Left renal cortex interstitium (tissue), 4 donors: ENCODE measurements at regions not wholly inside any gene's neighbourhood (a gene's known extent, or its start where the extent isn't known, plus 50 kb on each side); places are given as distances from the start of the nearest gene placed in this dataset.
A peak's percentile ranks its signal among the peaks of the same experiment; 100 is the strongest.
"Not testable (repeated sequence)": the region's sequence is repeated elsewhere in the genome, so short reads cannot be mapped to it uniquely, and the experiment has no call there.

Source experiments
- DNase-seq, 4 donors: peaks; one replicate each; pipeline ENCODE4 v3.0.0-alpha.2; 2013; ENCODE audit warnings: low read depth in 4 of 4, low spot score in 2 of 4, missing footprints in 1 of 4

DNA sequence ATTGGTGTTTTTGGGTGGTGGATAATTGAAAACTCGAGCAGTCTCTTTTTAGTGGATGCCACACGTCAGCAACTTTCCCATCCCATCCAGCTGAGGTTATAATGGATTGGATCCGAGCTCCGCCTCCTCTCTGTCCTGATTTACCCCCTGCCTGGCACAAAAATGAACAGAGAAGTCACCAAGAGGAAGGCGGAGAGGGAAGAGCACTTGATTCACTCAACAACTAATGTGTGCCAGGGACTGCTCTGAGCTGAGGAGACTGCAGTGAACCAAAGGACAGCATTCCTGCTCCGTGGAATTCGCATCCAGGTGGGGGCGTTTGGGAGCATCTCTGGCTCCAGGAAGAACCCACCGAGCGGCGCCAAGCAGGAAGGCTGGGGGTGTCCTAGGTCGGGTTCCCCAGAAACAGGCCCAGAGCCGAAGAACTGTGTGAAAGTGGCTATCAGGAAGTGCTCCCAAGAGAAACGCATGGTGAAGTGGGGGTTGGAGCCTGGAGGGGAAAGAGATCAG lies 95.8 kb upstream of the NAA20 start:
- no peak for DNase-seq

DNA sequence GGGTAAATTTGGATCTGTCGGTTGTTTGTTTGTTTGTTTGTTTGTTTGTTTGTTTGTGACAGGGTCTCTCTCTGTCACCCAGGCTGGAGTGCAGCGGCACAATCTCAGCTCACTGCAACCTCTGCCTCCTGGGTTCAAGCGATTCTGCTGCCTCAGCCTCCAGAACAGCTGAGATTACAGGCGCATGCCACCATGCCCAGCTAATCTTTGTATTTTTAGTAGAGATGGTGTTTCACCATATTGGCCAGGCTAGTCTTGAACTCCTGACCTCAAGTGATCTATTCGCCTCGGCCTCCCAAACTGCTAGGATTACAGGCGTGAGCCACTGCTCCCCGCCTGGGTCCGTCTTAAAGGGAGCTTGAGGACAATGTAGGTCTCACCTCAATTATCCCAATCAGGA lies 95.3 kb upstream of the NAA20 start:
- DNase-seq = not testable (repeated sequence)

DNA sequence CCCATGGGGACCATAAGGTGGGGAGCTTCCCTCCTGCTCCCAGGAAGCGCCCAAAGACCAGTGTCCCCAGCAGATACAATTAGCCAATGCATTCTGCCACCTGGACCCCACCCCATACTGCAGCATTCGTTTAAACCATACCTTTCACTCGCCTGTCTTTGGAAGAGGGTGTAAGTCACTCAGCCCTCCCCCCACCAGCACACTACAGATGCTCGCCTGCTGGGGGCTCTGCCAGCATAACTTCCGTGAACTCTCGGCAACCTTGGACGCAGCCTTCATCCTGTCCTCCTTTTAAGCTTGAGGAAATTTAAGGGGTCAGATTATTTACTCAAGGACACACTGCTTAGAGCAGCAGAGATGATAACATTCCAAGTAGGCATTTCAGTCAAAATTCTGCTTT lies 94.4 kb upstream of the NAA20 start:
- DNase-seq = no peak

DNA sequence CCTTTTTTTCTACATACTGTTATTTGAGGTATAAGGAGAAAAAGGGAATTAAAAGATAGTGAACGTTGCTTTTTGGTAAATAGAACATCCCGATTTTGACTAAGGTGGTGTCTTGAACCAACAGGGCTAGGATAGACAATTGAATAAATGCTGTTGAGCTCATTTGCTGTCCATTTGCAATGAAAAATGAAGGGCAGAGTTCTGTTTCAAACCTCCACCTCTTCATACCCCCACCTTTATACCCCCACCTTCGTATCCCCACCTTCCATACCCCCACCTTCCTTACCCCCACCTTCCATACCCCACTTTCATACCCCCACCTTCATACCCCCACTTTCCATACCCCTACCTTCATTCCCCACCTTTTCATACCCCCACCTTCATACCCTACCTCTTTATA lies 93.4 kb upstream of the NAA20 start:
- no peak for DNase-seq

DNA sequence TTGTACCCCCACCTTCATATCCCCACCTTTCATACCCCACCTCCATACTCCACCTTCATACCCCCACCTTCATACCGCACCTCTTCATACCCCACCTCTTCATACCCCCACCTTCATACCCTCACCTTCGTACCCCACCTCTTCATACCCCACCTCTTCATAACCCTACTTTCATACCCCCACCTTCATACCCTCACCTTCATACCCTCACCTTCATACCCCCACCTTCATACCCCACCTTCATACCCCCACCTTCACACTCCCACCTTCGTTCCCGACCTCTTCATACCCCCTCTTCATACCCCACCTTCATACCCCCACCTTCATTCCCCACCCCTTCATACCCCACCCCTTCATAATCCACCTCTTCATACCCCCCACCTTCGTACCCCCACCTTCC lies 92.9 kb upstream of the NAA20 start:
- DNase-seq = no peak

DNA sequence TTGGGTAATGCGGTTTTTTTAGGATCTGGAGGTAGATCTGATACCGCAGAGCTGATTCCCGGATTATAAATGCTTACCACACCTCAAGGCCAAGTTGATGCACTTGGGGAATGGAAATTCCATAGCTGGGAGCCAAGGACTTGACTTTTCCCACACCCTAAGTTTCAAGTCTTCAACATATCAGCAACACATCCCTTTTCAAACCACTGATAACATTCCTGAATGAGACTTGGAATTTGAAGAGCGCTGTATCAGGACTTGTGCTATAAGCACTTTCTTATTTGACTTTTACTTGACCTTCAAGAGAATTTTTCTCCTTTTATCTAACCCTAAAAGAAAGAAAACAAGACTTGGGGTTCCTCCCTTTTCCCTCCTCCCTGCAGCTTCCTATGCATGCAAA lies 90.6 kb upstream of the NAA20 start:
- DNase-seq = no peak

DNA sequence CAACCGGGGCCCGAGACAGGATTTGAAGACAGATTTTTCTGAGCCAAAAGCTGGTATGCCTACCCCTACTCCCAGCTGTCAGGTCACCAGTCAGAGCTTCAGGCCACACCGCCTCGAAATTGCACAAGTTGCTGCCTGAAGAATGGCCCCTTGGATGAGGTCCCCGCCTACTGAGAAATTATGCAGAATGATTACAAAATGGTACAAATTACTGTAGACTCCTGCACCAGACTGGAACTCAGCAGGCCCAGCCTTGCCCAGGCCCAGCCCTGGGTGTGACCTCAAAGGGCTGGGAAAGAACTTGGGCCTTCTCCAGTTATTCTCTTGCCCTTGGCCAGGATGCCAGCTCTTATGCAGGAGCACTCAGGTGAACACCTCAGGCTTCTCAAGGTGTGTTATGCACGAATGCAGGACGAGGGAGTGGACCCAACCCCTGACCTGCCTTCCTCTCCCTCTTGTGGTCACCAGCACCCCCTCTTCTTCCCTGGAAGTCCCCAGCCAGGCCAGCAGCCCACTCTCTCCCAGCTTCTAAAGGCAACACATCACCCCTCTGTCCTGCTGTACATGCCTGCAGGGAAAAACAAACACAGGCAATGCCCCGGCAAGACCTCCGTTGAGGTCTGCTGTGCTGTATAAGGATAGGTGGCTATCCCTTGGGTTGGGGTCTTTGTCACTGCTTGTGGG lies 88.7 kb upstream of the NAA20 start:
- no peak for DNase-seq

DNA sequence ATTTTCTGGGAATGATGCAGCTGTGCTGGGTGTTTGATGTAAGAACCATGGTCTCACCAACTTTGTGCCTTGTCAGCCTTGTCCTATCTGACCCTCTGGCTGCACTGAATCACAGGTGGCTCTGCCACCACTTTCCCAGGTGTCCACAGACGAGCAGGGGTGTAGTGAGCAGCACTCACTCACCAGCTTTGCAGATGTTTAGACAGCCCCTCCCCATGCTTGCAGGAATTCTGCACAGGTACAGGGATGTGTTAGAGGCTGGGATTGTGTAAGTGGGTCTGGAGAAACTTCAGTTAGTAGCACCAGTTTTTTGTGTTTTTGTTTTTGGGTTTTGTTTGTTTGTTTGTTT lies 88.2 kb upstream of the NAA20 start:
- no peak for DNase-seq

DNA sequence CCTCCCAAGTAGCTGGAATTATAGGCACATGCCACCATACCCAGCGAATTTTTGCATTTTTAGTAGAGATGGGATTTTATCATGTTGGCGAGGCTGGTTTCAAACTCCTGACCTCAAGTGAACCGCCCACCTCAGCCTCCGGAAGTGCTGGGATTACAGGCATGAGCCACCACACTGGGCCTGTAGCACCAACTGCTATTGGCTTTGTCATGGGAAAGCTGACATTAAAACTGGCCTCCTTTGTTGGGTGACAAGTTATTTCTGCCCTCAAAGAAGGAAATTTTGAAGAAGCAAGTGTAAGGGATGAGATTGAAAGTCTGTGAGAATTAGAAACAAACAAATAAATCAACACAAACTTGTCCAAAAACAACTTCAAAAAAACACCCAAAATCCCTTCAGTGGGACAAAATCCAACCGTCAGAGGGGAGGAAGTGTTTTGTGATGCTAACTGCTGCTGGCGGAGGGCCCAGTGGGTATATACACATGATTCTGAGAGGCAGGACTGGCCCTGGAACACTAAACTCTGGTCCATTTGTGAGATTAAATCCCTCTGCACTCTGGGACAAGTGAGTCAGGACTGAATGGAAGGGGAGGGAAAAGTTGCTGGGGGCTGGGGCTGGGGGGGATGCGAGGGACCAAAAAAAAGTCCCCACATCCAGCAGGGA lies 87.5 kb upstream of the NAA20 start:
- no peak for DNase-seq

DNA sequence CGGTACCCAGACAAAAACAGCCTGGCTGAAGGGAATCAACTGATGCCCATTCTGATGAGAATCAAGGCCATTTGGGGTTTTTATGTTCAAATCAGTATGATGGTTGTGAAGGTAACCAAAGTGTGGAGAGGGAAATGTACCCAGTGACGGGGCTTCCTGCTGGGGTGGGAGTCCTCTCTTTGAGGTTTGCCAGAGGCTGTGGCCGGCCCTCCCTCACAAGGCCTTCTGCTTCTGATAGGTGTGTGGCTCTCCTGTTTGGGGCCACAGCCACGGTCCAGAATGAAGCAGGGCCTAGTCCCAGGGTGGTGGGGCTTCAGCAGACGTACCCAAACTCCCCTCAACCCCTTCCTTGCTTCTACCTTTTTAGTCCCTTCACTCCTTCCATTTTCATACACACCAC lies 86.7 kb upstream of the NAA20 start:
- DNase-seq = no peak

DNA sequence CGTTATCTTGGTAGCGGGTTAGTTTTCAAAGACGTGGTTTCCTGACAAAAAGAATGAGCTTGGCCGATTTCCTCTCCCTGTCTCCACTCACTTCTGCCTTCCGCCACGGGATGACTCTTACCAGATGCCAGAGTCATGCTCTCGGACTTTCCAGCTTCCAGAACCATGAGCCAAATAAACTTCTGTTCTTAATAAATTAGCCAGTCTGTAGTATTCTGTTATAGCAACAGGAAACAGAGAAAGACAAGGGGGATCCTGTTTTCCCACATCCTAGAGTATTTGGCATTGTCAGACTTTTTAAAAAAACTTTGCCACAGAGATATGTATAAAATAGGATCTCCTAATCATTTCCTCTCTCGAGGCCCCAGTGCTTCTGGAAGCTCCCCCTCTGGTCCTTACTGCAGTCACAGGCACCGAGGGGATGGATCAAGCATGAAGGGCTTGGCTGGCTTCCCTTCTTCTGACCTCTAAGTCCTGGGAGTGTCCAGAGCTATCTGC lies 84.9 kb upstream of the NAA20 start:
- DNase-seq = no peak

DNA sequence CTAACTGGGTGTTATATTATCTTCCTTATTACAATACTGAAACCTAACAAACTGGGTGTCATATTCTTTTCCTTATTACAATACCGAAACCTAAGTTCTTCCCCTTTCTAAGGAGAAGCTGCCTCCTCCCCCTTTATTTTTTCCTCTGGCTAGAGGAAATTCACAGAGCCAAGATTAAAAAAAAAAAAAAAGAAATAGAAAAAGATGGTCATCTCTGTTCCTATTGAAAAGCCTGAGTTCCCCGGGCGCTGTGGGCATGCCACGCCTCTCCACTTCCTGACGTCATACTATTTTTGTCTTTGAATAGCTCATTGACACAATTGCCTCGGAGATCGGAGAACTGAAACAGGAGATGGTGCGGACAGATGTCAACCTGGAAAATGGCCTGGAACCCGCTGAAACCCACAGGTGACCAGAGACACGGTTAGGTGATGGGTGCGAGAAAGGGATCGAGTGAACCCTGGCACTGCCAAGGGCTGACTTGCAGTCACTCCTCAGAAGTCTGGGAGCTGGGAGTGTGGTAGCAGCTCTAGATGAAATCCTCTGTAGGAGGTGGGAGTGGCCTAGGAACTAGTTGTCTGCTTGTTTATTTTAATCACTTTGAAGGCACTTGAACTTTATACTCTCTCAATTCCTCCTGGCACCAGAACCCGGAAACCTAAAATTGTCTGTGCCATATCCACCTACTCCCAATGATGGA lies 82.2 kb upstream of the NAA20 start:
- no peak for DNase-seq

DNA sequence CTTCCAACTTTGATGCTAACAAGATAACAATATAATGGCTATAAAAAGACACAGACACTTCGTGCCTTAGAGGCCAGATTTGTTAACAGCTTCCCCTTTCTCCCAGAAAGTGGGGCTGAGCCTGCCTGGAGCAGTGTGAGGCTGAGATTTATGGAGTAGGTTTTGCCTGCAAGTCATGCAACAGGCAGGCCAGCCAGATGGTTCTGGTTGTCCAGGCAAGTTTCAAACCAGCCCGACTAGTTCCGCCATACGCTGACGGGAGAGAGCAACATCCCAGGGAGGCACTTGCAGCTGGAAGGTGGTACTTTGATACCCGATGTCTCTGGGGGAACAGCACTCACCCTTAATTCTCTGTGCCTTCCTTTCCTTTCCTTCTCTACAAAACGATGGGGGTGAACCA lies 81.3 kb upstream of the NAA20 start:
- peak in 1 of 4 donors; percentile 47 for DNase-seq

DNA sequence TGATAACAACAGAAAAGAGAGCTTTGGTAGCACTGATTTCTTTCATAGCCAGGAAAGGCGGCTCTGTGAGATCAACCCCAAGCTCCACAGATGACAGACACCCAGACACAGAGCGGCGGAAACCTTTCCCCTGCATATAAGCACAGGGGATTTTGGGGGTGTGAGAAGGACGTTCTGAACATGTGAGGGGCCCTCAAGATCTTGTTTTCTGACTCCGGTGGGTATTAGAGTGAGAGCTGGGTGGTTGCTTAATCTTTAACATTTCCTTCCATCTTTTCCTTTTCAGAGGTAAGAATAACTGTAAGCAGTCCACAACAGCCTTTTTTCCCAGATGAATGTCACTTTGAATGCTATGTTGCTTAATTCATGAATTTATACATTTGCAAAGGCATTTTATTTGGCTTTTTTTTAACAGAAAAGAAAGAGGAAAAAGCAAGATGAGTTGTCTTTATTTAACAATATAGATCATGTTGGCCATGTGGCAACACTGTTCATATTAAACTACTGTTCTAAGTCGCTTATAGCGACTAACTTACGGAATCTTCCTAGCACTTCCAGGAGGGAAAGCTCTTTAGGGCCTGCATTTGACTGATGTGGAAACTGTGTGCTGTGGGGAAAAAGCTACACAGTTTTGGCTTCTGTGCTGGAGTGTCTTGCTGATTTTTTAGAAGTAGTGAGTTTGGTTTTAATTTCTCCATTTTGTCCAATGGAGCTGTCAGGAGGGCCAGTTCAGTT lies 80.5 kb upstream of the NAA20 start:
- no peak for DNase-seq

DNA sequence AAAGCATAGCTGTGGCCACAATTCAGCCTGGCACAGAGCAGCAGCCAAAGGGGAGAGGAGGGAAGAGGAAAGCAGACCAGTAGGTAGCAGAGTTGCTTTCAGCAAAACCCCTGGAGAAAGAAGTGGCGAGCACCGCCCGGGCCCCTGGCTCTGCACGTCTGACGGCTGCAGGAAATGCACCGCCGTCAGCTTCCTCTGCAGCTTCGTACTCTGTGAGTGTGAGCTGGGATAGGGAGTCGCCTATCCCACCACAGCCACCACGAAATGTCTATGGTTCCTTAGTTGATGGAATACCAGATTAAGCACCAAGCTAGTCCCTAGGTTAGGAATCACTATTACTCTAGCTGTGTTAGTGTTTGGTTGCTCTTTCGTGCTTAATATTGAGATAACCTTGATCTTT lies 79.9 kb upstream of the NAA20 start:
- DNase-seq = no peak

DNA sequence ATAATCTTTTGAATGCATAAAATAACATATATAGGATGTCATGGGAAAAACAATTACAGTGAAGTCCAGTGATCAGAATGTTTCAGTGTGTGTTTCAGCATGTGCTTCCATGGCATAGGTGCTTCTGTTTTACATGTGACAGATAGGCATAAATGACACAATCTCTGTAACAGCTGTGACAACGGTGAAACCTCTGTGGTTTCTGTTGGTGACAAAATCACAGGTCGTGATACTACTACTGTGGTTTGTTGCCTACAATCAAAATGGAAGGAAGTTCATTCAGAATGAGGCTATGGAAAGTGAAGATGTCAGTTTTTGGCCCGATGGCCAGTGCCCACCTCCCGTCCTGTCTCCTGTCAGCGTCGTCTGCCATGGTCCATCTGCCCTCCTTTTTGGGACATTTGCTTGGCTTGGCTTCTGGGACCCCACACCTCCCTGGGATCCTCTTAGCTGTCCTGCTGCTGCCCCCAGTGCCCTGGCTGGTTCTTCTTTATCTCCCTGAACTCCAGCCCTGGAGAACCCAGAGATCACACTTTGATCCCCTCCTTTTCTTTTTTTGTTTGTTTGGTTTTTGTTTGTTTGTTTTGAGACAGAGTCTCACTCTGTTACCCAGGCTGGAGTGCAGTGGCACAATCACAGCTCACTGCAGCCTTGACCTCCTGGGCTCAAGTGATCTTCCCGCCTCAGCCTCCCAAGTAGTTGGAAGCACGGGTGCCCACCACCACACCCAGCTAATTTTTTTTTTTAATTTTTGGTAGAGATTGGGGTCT lies 79.3 kb upstream of the NAA20 start:
- DNase-seq = no peak

DNA sequence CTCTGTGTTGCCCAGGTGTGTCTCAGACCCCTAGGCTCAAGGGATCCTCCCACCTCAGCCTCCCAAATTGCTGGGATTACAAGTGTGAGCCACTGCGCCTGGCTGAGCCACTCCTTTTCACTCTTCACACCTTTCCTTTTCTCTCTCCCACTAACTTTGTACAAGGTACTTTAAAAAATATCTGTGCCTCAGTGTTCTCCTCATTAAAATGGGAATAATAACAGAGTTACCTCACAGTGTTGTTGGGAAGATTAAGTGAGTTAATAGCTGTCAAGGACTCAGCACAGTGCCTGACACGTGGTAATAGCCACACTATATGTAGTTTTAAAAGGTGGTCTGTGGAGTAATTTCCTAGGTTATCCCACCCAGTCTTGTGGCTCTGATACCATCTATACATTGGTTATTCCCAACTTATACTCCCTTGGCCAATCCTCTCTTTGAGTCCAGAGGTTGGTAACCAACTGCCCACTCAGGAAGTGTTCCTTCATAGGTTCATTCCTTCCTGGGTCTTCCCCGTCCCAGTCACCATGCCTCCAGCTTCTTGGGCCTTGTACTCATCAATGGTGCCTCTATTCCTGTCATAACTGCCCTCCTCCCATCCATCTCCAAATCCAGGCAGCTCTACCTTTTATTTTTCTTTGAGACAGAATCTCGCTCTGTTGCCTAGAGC lies 78.6 kb upstream of the NAA20 start:
- DNase-seq = no peak

DNA sequence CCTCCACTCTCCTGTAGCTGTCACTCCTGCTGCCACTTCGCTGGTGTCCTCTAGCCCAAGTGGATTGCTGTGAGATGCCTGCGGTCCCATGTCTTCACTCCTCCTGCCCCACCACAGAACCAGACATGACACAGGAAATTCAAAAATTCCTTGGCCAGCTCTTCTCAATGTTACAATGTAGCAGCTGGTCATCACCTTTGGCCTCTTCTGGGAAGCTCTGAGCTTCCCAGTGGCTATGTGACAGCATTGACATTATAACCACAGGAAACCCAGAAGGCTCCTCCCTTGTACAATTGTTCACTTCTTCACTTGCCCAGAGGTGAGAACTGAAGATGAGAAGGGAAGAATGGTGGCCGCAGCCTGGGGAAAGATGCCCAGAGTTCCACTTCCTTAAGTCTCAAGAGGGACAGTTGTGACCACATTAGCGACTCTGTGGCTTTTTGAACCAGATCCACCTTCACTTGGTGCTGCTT lies 76.1 kb upstream of the NAA20 start:
- no peak for DNase-seq

DNA sequence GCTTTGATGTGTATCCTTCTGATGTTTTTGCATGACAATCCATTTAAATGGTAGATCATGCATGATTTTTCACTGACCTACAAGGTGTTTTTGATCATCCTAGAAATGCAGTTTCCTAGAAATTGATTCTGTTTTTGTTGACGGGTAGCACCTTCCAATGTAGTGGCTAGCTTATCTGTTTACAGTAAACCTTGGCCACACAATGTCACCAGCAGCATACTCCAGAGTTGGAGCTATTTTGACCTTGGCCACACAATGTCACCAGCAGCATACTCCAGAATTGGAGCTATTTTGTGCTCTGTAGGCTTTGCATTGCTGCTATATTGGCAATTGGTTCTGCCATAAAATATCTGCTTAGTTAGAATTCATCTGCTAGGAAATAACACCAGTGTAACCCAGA lies 74.6 kb upstream of the NAA20 start:
- no peak for DNase-seq

DNA sequence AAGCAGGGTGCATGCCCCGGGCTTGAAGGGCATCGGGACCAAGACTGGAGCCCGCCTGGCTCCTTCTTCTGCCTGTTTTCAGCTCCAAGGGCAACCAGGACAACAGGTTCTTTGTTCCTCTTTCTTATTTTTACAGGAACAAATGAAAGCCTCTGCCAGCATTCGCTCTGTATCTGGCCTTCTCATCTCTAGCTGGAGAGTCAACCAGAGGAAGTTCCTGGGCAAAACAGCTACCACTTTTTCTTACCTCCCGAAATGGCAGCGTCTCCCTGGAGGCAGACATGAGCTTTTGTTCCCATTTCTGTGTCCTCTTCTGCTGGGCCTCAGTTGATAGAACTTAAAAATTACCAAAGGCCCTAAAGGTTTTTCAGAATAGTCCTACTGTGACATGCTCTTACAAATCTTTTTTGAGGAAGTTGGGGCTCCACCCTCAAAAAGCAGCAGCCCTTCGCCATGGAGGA lies 74.1 kb upstream of the NAA20 start:
- no peak for DNase-seq
